NOMO-1 treated with DMSO at 0.1 percent for 48 hours (cell line): ENCODE measurements at regions not wholly inside any gene's neighbourhood (a gene's known extent, or its start where the extent isn't known, plus 50 kb on each side); places are given as distances from the start of the nearest gene placed in this dataset.

Source experiments
- DNase-seq: peaks from one replicate; lab custom pipeline; 2025; ENCODE audit not compliant: unreplicated experiment; lab: John Stamatoyannopoulos, UW

- no peak for DNase-seq
Observed at GRCh38 chr10:108184114-108184513, 1019.6 kb upstream of the SORCS1 start.

- DNase-seq: no peak
Observed at GRCh38 chr10:108180878-108181277, 1016.4 kb upstream of the SORCS1 start.

GRCh38 chr10:108169846-108170245 is 1005.3 kb upstream of the SORCS1 start:
- DNase-seq: no peak

- no peak for DNase-seq
Observed at GRCh38 chr10:108167766-108168165, 1003.3 kb upstream of the SORCS1 start.

- DNase-seq: no peak
Observed at GRCh38 chr10:108166401-108166800, 1001.9 kb upstream of the SORCS1 start.

- DNase-seq: no peak
Observed at GRCh38 chr10:108147346-108147745, 982.8 kb upstream of the SORCS1 start.

GRCh38 chr10:108141064-108141463 is 976.6 kb upstream of the SORCS1 start:
- DNase-seq: no peak

GRCh38 chr10:108132303-108132702 is 967.8 kb upstream of the SORCS1 start:
- DNase-seq: no peak

GRCh38 chr10:108130575-108130974 is 966.1 kb upstream of the SORCS1 start:
- DNase-seq: no peak

- DNase-seq: no peak
Observed at GRCh38 chr10:108112218-108112617, 947.7 kb upstream of the SORCS1 start.

- DNase-seq: no peak
Observed at GRCh38 chr10:108104551-108105156, 940.1 kb upstream of the SORCS1 start.

GRCh38 chr10:108097258-108097657 is 932.8 kb upstream of the SORCS1 start:
- no peak for DNase-seq

- DNase-seq: no peak
Observed at GRCh38 chr10:108095932-108096925, 931.7 kb upstream of the SORCS1 start.

GRCh38 chr10:108090476-108091215 is 926.1 kb upstream of the SORCS1 start:
- DNase-seq: no peak

- no peak for DNase-seq
Observed at GRCh38 chr10:108086502-108086901, 922.0 kb upstream of the SORCS1 start.

GRCh38 chr10:108082596-108082995 is 918.1 kb upstream of the SORCS1 start:
- no peak for DNase-seq

- DNase-seq: no peak
Observed at GRCh38 chr10:108078263-108078662, 913.8 kb upstream of the SORCS1 start.

GRCh38 chr10:108072466-108072865 is 908.0 kb upstream of the SORCS1 start:
- no peak for DNase-seq

- no peak for DNase-seq
Observed at GRCh38 chr10:108070789-108071188, 906.3 kb upstream of the SORCS1 start.

- DNase-seq: no peak
Observed at GRCh38 chr10:108069096-108069495, 904.6 kb upstream of the SORCS1 start.

GRCh38 chr10:108064746-108065260 is 900.3 kb upstream of the SORCS1 start:
- DNase-seq: no peak
